ENCODE measurements at regions not wholly inside any gene's neighbourhood (a gene's known extent, or its start where the extent isn't known, plus 50 kb on each side); places are given as distances from the start of the nearest gene placed in this dataset.

DNA sequence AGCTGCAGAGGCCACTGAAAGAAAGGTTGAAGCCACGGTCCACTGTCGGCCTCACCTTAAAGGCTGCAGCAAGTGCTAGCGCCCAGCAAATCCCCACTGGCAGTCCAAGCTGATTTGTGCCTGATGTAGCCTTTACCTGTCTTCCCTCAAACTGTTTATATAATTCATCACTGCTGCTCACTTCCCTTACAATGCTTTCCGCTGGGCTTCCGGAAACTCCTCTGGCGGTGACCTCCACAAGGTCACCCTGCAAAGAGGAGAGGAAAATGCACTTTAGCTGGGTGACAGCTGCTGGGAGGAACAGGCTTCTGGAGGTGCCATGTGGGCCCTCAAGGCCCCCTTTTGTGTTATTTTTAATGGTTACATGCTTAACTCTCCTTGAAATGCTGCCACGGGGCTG lies 126.2 kb downstream of the CMPK2 start:
- Histone ChIP-seq H3K36me3 (ENCODE audit: control insufficient read depth in 2 of 4, insufficient read depth in 4 of 4, low read length in 3 of 4) (no peaks in the 10 kb centered on the region), H2BK15ac (ENCODE audit: low read length) (no peak overlapping the region), H3K4me1 (replicated peaks in 1 of 4; ENCODE audit: control insufficient read depth in 3 of 4, insufficient read depth in 4 of 4, low read length in 3 of 4) (no peaks in the 10 kb centered on the region), H4K8ac (ENCODE audit: extremely low read depth, insufficient read depth, low read length) (no peak overlapping the region), H3K23ac (ENCODE audit: insufficient read length) (no peak overlapping the region), H3K4me2 (ENCODE audit: insufficient read depth in 1 of 2, low read depth in 2 of 2, low read length in 2 of 2) (no peak overlapping the region), H4K20me1 (replicated peaks in 1 of 2; ENCODE audit: control insufficient read depth in 1 of 2, insufficient read depth in 2 of 2, low read length in 2 of 2) (no peaks in the 10 kb centered on the region), H3K9ac (replicated peaks in 1 of 4; ENCODE audit: extremely low read depth in 1 of 4, low read depth in 3 of 4, low read length in 3 of 4) (no peak overlapping the region), H2BK120ac (replicated peaks; ENCODE audit: low read depth, low read length) (no peak overlapping the region), H3K79me1 (ENCODE audit: low read depth, low read length) (no peaks in the 10 kb centered on the region), H3K4me3 (ENCODE audit: extremely low read depth in 1 of 4, insufficient read depth in 2 of 4, low read depth in 3 of 4, low read length in 4 of 4) (no peak overlapping the region), H3K79me2 (ENCODE audit: control insufficient read depth in 1 of 2, insufficient read depth in 2 of 2, low read length in 2 of 2) (no peaks in the 10 kb centered on the region), H3K56ac (replicated peaks; ENCODE audit: insufficient read length, low read depth, low read length) (no peak overlapping the region), H2BK20ac (ENCODE audit: low read length) (no peak overlapping the region), H4K91ac (replicated peaks; ENCODE audit: insufficient read length, low read length) (no peak overlapping the region), H2BK5ac (ENCODE audit: low read depth, low read length) (no peak overlapping the region), H3K9me3 (ENCODE audit: insufficient read depth in 2 of 2, low read depth in 1 of 2, low read length in 1 of 2) (no peaks in the 10 kb centered on the region), H4K5ac (ENCODE audit: insufficient read length, low read depth, low read length) (no peak overlapping the region), H3K27ac (ENCODE audit: low read depth, low read length) (no peak overlapping the region), H3K14ac (ENCODE audit: insufficient read length) (no peak overlapping the region), H3K4ac (replicated peaks; ENCODE audit: insufficient read length, low read depth, low read length) (no peak overlapping the region), H3K23me2 (ENCODE audit: low read depth, low read length) (no peaks in the 10 kb centered on the region), H2AK5ac (ENCODE audit: low read depth, low read length) (no peak overlapping the region), H2BK12ac (ENCODE audit: low read depth, low read length) (no peak overlapping the region), H2AFZ (ENCODE audit: low read length) (no peak overlapping the region), H3K27me3 (replicated peaks in 1 of 4; ENCODE audit: control insufficient read depth in 3 of 4, extremely low read depth in 1 of 4, insufficient read depth in 3 of 4, low read length in 3 of 4) (no peaks in the 10 kb centered on the region), H3K18ac (ENCODE audit: extremely low read depth, low read length) (no peak overlapping the region)
- POLR2A ChIA-PET (ENCODE audit: partially characterized antibody): no interaction called here
- TF ChIP-seq EZH2 (IDR thresholded peaks at IDR 0.05; ENCODE audit: low read depth, low read length, severe bottlenecking) (no peak), RBBP5 (IDR thresholded peaks at IDR 0.05; ENCODE audit: borderline replicate concordance, low read depth, low read length) (no peak), TEAD4 (IDR thresholded peaks at IDR 0.05; ENCODE audit: low read depth, low read length) (no peak), POLR2AphosphoS5 (IDR thresholded peaks at IDR 0.05; ENCODE audit: low read depth, low read length) (no peak)
- FAIRE-seq (no peak), DNase-seq (ENCODE audit: low read depth in 1 of 2, low spot score in 2 of 2) (no peak)
- WGBS, 2 experiments (ENCODE audit: extremely low coverage in 1 of 2, insufficient coverage in 1 of 2, insufficient read length in 1 of 2, insufficient replicate concordance in 2 of 2, low coverage in 1 of 2, low lambda C conversion rate in 2 of 2, missing lambda C conversion rate in 1 of 2): 95% methylated on average over 7 of the region's 7 CpGs; no CpG with 5 or more reads in 1 of the 2 experiments
- CTCF ChIA-PET (ENCODE audit: partially characterized antibody): no interaction called here

All from H1 (cell line).